H1 (cell line): ENCODE measurements at regions not wholly inside any gene's neighbourhood (a gene's known extent, or its start where the extent isn't known, plus 50 kb on each side); places are given as distances from the start of the nearest gene placed in this dataset.

ENCODE experiments used
- CTCF ChIA-PET: fragments of 300-600 bp; sonication (Branson Sonifier 250); formaldehyde crosslinking; loops from one replicate; lab custom pipeline; 2021; ENCODE audit not compliant: partially characterized antibody; lab: Charles Lee
- POLR2A ChIA-PET: fragments of 300-600 bp; sonication (Branson Sonifier 250); formaldehyde crosslinking; loops from one replicate; lab custom pipeline; 2021; ENCODE audit warnings: inconsistent platforms; ENCODE audit not compliant: partially characterized antibody; lab: Charles Lee
- DNase-seq, 2 experiments: peaks; one replicate each; pipeline versions ENCODE4 v3.0.0 to v3.0.0-alpha.2; 2010 to 2022; ENCODE audit warnings: low spot score in 2 of 2, low read depth in 1 of 2, mixed read lengths in 1 of 2
- FAIRE-seq: peaks from 2 replicates; lab custom pipeline; 2011; peaks lifted over from hg19 to GRCh38; lab: Jason Lieb, UNC
- H2AFZ ChIP-seq: 2 replicates; pipeline ENCODE4 v1.8.1; 2012; ENCODE audit warnings: low read length, inconsistent platforms
- H2AK5ac ChIP-seq: 2 replicates; pipeline ENCODE4 v1.6.1; 2013; ENCODE audit warnings: low read depth, low read length
- H2BK120ac ChIP-seq: replicated peaks from 2 replicates; pipeline ENCODE3; 2013; ENCODE audit warnings: low read depth, low read length, inconsistent platforms
- H2BK12ac ChIP-seq: 2 replicates; pipeline ENCODE4 v1.6.1; 2013; ENCODE audit warnings: low read depth, low read length
- H2BK15ac ChIP-seq: 2 replicates; pipeline ENCODE4 v1.6.1; 2013; ENCODE audit warnings: low read length
- H2BK20ac ChIP-seq: 2 replicates; pipeline ENCODE4 v1.6.1; 2013; ENCODE audit warnings: low read length
- H2BK5ac ChIP-seq: 2 replicates; pipeline ENCODE4 v1.6.1; 2013; ENCODE audit warnings: low read depth, low read length
- H3K14ac ChIP-seq: 2 replicates; pipeline ENCODE4 v1.6.1; 2013; ENCODE audit warnings: inconsistent platforms; ENCODE audit not compliant: insufficient read length
- H3K18ac ChIP-seq: 2 replicates; pipeline ENCODE4 v1.6.1; 2013; ENCODE audit warnings: low read length; ENCODE audit errors: extremely low read depth
- H3K23ac ChIP-seq: 2 replicates; pipeline ENCODE4 v1.6.1; 2013; ENCODE audit warnings: inconsistent platforms; ENCODE audit not compliant: insufficient read length
- H3K23me2 ChIP-seq: 2 replicates; pipeline ENCODE4 v1.6.1; 2013; ENCODE audit warnings: low read depth, low read length
- H3K27ac ChIP-seq: 2 replicates; pipeline ENCODE4 v1.6.1; 2011; ENCODE audit warnings: low read depth, low read length, inconsistent platforms
- H3K27me3 ChIP-seq, 4 experiments: replicated peaks in 1 of 4; 1 replicate in 1 of 4; 2 replicates in 3 of 4; pipeline versions ENCODE4 v1.6.1 to v1.8.1; 2011 to 2013; ENCODE audit warnings: low read length in 3 of 4, mild to moderate bottlenecking in 3 of 4, inconsistent platforms in 2 of 4, mixed read lengths in 2 of 4, moderate library complexity in 1 of 4; ENCODE audit not compliant: control insufficient read depth in 3 of 4, insufficient read depth in 3 of 4; ENCODE audit errors: extremely low read depth in 1 of 4
- H3K36me3 ChIP-seq, 4 experiments: 2 replicates each; pipeline versions ENCODE4 v1.6.1 to v1.8.1; 2011 to 2013; ENCODE audit warnings: mild to moderate bottlenecking in 4 of 4, low read length in 3 of 4, moderate library complexity in 2 of 4, control low read depth in 1 of 4, inconsistent platforms in 1 of 4; ENCODE audit not compliant: insufficient read depth in 4 of 4, control insufficient read depth in 2 of 4
- H3K4ac ChIP-seq: replicated peaks from 2 replicates; pipeline ENCODE3; 2013; ENCODE audit warnings: low read length, low read depth, mixed read lengths, inconsistent platforms; ENCODE audit not compliant: insufficient read length
- H3K4me1 ChIP-seq, 4 experiments: replicated peaks in 1 of 4; 1 replicate in 1 of 4; 2 replicates in 3 of 4; pipeline versions ENCODE4 v1.6.1 to v1.8.1; 2011 to 2013; ENCODE audit warnings: low read length in 3 of 4, inconsistent platforms in 2 of 4, mixed read lengths in 1 of 4; ENCODE audit not compliant: insufficient read depth in 4 of 4, control insufficient read depth in 3 of 4
- H3K4me2 ChIP-seq, 2 experiments: 2 replicates each; pipeline versions ENCODE4 v1.6.1 to v1.8.1; 2011 to 2013; ENCODE audit warnings: low read depth in 2 of 2, low read length in 2 of 2, control low read depth in 1 of 2, inconsistent platforms in 1 of 2, mild to moderate bottlenecking in 1 of 2; ENCODE audit not compliant: insufficient read depth in 1 of 2
- H3K4me3 ChIP-seq, 4 experiments: fragments of 200-600, 300-600 bp in 1 of 4; sonication (generic), shearing (Covaris generic), sonication (Bioruptor Twin) in 1 of 4; 2 replicates each; pipeline versions ENCODE4 v1.5.1 to v1.8.1; 2011 to 2016; ENCODE audit warnings: low read length in 4 of 4, low read depth in 3 of 4, control low read depth in 2 of 4, inconsistent platforms in 2 of 4, mild to moderate bottlenecking in 2 of 4, mixed read lengths in 1 of 4, moderate library complexity in 1 of 4; ENCODE audit not compliant: insufficient read depth in 2 of 4; ENCODE audit errors: extremely low read depth in 1 of 4
- H3K56ac ChIP-seq: replicated peaks from 2 replicates; pipeline ENCODE3; 2013; ENCODE audit warnings: low read depth, mild to moderate bottlenecking, mixed read lengths, low read length, inconsistent platforms; ENCODE audit not compliant: insufficient read length
- H3K79me1 ChIP-seq: 2 replicates; pipeline ENCODE4 v1.6.1; 2013; ENCODE audit warnings: low read depth, low read length, control low read depth
- H3K79me2 ChIP-seq, 2 experiments: 2 replicates each; pipeline versions ENCODE4 v1.6.1 to v1.8.1; 2012 to 2013; ENCODE audit warnings: low read length in 2 of 2, mild to moderate bottlenecking in 2 of 2, inconsistent platforms in 1 of 2; ENCODE audit not compliant: insufficient read depth in 2 of 2, control insufficient read depth in 1 of 2
- H3K9ac ChIP-seq, 4 experiments: replicated peaks in 1 of 4; 1 replicate in 1 of 4; 2 replicates in 3 of 4; pipeline versions ENCODE4 v1.6.1 to v1.8.1; 2011 to 2013; ENCODE audit warnings: low read depth in 3 of 4, low read length in 3 of 4, control low read depth in 2 of 4, mild to moderate bottlenecking in 2 of 4, moderate library complexity in 2 of 4, inconsistent platforms in 1 of 4; ENCODE audit errors: extremely low read depth in 1 of 4
- H3K9me3 ChIP-seq, 2 experiments: 2 replicates each; pipeline versions ENCODE4 v1.6.1 to v1.8.1; 2012 to 2013; ENCODE audit warnings: mild to moderate bottlenecking in 2 of 2, moderate library complexity in 2 of 2, control low read depth in 1 of 2, inconsistent platforms in 1 of 2, low read depth in 1 of 2, low read length in 1 of 2, mixed read lengths in 1 of 2; ENCODE audit not compliant: insufficient read depth in 2 of 2
- H4K20me1 ChIP-seq, 2 experiments: replicated peaks in 1 of 2; 2 replicates each; pipeline versions ENCODE3 to v1.8.1; 2011 to 2013; ENCODE audit warnings: inconsistent platforms in 2 of 2, low read length in 2 of 2, mild to moderate bottlenecking in 1 of 2; ENCODE audit not compliant: insufficient read depth in 2 of 2, control insufficient read depth in 1 of 2
- H4K5ac ChIP-seq: 2 replicates; pipeline ENCODE4 v1.6.1; 2013; ENCODE audit warnings: low read length, low read depth, mixed read lengths, inconsistent platforms; ENCODE audit not compliant: insufficient read length
- H4K8ac ChIP-seq: 2 replicates; pipeline ENCODE4 v1.8.0; 2013; ENCODE audit warnings: mild to moderate bottlenecking, moderate library complexity, low read length, inconsistent platforms; ENCODE audit not compliant: insufficient read depth; ENCODE audit errors: extremely low read depth
- H4K91ac ChIP-seq: replicated peaks from 2 replicates; pipeline ENCODE3; 2013; ENCODE audit warnings: low read length, mixed read lengths, inconsistent platforms; ENCODE audit not compliant: insufficient read length
- TAF7 ChIP-seq: optimal IDR thresholded peaks from 2 replicates; pipeline ENCODE3; 2011; ENCODE audit warnings: low read depth, mild to moderate bottlenecking, inconsistent platforms, low read length, moderate library complexity, borderline replicate concordance
- WGBS, 2 experiments: shearing (Covaris generic) in 1 of 2; methylation state at CpG; one replicate each; pipeline versions ENCODE4 v1.1.6 to v1.1.7; 2013 to 2015; ENCODE audit warnings: low lambda C conversion rate in 2 of 2, mixed read lengths in 2 of 2, inconsistent platforms in 1 of 2, low coverage in 1 of 2, missing lambda C conversion rate in 1 of 2; ENCODE audit not compliant: insufficient replicate concordance in 2 of 2, insufficient coverage in 1 of 2, insufficient read length in 1 of 2; ENCODE audit errors: extremely low coverage in 1 of 2, missing lambda C conversion rate in 1 of 2; 5-methylcytosine and 5-hydroxymethylcytosine counted together

DNA sequence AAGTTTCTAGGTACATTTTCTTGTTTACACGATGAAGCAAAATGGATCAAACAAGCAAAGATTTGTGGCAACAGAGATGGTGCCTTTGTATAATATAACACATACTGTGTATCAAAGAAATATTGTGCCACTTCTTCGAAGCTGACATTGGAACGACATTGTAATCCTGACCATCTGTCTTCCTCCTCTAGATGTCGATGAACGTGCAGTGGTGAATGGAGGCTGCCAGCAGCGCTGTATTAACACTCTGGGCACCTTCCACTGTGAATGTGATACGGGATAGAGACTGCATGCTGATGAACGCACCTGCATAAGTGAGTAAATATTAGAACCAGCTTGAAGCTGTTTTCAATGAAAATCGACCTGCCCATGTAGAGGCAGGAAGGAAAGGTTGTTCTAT is 613.3 kb upstream of the GOLIM4 start:
- no peak for DNase-seq
- no peak overlapping the region for H4K5ac ChIP-seq
- no peaks in the 10 kb centered on the region for H3K4me1 ChIP-seq
- H3K36me3 ChIP-seq, result no peaks in the 10 kb centered on the region
- ChIA-PET CTCF (interaction anchor here (1.1 to 1.6 kb wide), 2 partner anchors 10 to 88 kb away, joined by 4 to 5 read pairs; no protein-coding TSS in a partner anchor), POLR2A (no interaction called here)
- H3K14ac ChIP-seq, result no peak overlapping the region
- no peak overlapping the region for H3K9ac ChIP-seq
- no peak overlapping the region for H4K8ac ChIP-seq
- H2BK20ac ChIP-seq, result no peak overlapping the region
- H2BK5ac ChIP-seq, result no peak overlapping the region
- H3K4me2 ChIP-seq, result no peak overlapping the region
- H2BK15ac ChIP-seq, result no peak overlapping the region
- no peak overlapping the region for H4K91ac ChIP-seq
- no peaks in the 10 kb centered on the region for H3K79me1 ChIP-seq
- H3K79me2 ChIP-seq, result no peaks in the 10 kb centered on the region
- H2AFZ ChIP-seq, result no peak overlapping the region
- H3K18ac ChIP-seq, result no peak overlapping the region
- no peak overlapping the region for H3K56ac ChIP-seq
- no peaks in the 10 kb centered on the region for H3K23me2 ChIP-seq
- no peak overlapping the region for H2AK5ac ChIP-seq
- no peak for FAIRE-seq
- H3K4ac ChIP-seq, result no peak overlapping the region
- 83% methylated on average over 9 of the region's 9 CpGs; no CpG with 5 or more reads in 1 of the 2 experiments for WGBS, 2 experiments
- H3K27ac ChIP-seq, result no peak overlapping the region
- H3K4me3 ChIP-seq, result no peak overlapping the region
- H3K9me3 ChIP-seq, result no peaks in the 10 kb centered on the region; a peak in 1 of 4 replicates
- no peak overlapping the region for H2BK12ac ChIP-seq
- H2BK120ac ChIP-seq, result no peak overlapping the region
- no peak overlapping the region for H3K23ac ChIP-seq
- no peaks in the 10 kb centered on the region for H4K20me1 ChIP-seq
- H3K27me3 ChIP-seq, result no peaks in the 10 kb centered on the region
- TF ChIP-seq TAF7, result no peak
